ENCODE measurements at regions not wholly inside any gene's neighbourhood (a gene's known extent, or its start where the extent isn't known, plus 50 kb on each side); places are given as distances from the start of the nearest gene placed in this dataset.

DNA sequence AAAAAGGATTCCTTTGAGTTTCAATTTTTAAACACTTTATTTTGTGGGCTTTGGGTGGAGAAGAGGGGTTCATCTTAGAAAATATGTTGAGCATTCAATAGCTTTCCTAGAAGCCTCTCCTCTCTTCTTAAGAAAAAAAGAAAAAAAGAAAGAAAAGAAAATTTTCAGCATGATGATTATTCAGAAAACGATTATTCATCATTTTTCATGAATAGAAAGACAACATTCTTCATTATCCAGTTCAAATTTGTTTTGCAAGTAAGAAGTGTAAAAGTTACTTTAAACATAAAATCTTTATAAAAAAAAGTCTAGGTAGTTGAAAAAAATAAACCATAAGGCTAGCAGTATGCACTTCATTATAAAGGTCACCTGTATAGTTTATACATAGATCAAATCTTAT, 636.5 kb downstream of the IRX1 start:
- TF ChIP-seq, protein P1, sequence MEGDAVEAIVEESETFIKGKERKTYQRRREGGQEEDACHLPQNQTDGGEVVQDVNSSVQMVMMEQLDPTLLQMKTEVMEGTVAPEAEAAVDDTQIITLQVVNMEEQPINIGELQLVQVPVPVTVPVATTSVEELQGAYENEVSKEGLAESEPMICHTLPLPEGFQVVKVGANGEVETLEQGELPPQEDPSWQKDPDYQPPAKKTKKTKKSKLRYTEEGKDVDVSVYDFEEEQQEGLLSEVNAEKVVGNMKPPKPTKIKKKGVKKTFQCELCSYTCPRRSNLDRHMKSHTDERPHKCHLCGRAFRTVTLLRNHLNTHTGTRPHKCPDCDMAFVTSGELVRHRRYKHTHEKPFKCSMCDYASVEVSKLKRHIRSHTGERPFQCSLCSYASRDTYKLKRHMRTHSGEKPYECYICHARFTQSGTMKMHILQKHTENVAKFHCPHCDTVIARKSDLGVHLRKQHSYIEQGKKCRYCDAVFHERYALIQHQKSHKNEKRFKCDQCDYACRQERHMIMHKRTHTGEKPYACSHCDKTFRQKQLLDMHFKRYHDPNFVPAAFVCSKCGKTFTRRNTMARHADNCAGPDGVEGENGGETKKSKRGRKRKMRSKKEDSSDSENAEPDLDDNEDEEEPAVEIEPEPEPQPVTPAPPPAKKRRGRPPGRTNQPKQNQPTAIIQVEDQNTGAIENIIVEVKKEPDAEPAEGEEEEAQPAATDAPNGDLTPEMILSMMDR (IDR thresholded peaks at IDR 0.05) = no peak
- TF ChIP-seq POLR2AphosphoS5 (IDR thresholded peaks at IDR 0.05; ENCODE audit: insufficient read depth in 1 of 2, low read depth in 1 of 2) (no peak), POLR2A (IDR thresholded peaks at IDR 0.05) (no peak)
